Caco-2 (cell line): ENCODE measurements at regions not wholly inside any gene's neighbourhood (a gene's known extent, or its start where the extent isn't known, plus 50 kb on each side); places are given as distances from the start of the nearest gene placed in this dataset.

ENCODE experiments used
- BruUV-seq: library from RNA; stranded (reverse); fragments of 400-500 nt; replicated peaks from 2 replicates; lab custom pipeline; 2021; lab: Mats Ljungman, UMichigan
- CTCF ChIA-PET: fragments of 300-600 bp; sonication (Branson Sonifier 250); formaldehyde crosslinking; loops from one replicate; lab custom pipeline; 2022; ENCODE audit warnings: antibody characterized with exemption; lab: Charles Lee
- POLR2A ChIA-PET: fragments of 300-600 bp; sonication (Branson Sonifier 250); formaldehyde crosslinking; loops from one replicate; lab custom pipeline; 2022; ENCODE audit warnings: antibody characterized with exemption; lab: Charles Lee
- DNase-seq, 2 experiments: peaks; one replicate each; pipeline versions ENCODE4 v3.0.0 to v3.0.0-alpha.2; 2020 to 2022
- H3K27me3 ChIP-seq: replicated peaks from 2 replicates; pipeline ENCODE4 v1.6.0; 2011; ENCODE audit warnings: low read length; ENCODE audit not compliant: control insufficient read depth, insufficient read depth
- H3K36me3 ChIP-seq: 2 replicates; pipeline ENCODE4 v1.5.1; 2011; ENCODE audit warnings: low read length; ENCODE audit not compliant: control insufficient read depth, insufficient read depth
- H3K4me1 ChIP-seq: fragments of 250-450 bp; sonication (Bioruptor Pico); 2 replicates; pipeline ENCODE4 v1.5.1; 2020; ENCODE audit warnings: mild to moderate bottlenecking
- H3K4me3 ChIP-seq: 2 replicates; pipeline ENCODE4 v1.5.1; 2011; ENCODE audit warnings: low read depth, mild to moderate bottlenecking, control low read depth, low read length
- H3K9me3 ChIP-seq: fragments of 250-450 bp; sonication (Bioruptor Pico); 2 replicates; pipeline ENCODE4 v1.5.1; 2020; ENCODE audit warnings: mild to moderate bottlenecking, moderate library complexity
- H3K27ac Mint-ChIP-seq: one replicate; pipeline ENCODE4 v1.8.0; 2022; ENCODE audit warnings: mixed read lengths; ENCODE audit not compliant: unreplicated experiment
- H3K27me3 Mint-ChIP-seq: one replicate; pipeline ENCODE4 v1.8.0; 2022; ENCODE audit warnings: mixed read lengths; ENCODE audit not compliant: insufficient read depth, unreplicated experiment
- H3K36me3 Mint-ChIP-seq: one replicate; pipeline ENCODE4 v1.8.0; 2022; ENCODE audit warnings: mild to moderate bottlenecking, mixed read lengths; ENCODE audit not compliant: insufficient read depth, unreplicated experiment
- H3K4me1 Mint-ChIP-seq: one replicate; pipeline ENCODE4 v1.8.0; 2022; ENCODE audit warnings: low read depth, mixed read lengths; ENCODE audit not compliant: unreplicated experiment
- H3K4me3 Mint-ChIP-seq: one replicate; pipeline ENCODE4 v1.8.0; 2022; ENCODE audit warnings: mild to moderate bottlenecking, moderate library complexity, mixed read lengths; ENCODE audit not compliant: unreplicated experiment
- H3K9me3 Mint-ChIP-seq: one replicate; pipeline ENCODE4 v1.8.0; 2022; ENCODE audit warnings: mixed read lengths; ENCODE audit not compliant: unreplicated experiment
- intact Hi-C: fragments of 100-400 bp; cut with micrococcal nuclease; formaldehyde crosslinking; loops from one replicate; pipeline ENCODE4 v1.10.0; 2022; ENCODE audit not compliant: unreplicated experiment
- TF ChIP-seq, protein P1 (sequence below), 2 experiments: fragments of 200-600 bp in 1 of 2; IDR thresholded peaks; 1 replicate in 1 of 2; 2 replicates in 1 of 2; pipeline versions ENCODE4 v1.5.1 to v1.8.0; 2011 to 2022; ENCODE audit warnings: antibody characterized with exemption in 1 of 2, control low read depth in 1 of 2, inconsistent platforms in 1 of 2, low read depth in 1 of 2, low read length in 1 of 2, mild to moderate bottlenecking in 1 of 2, moderate library complexity in 1 of 2; ENCODE audit not compliant: insufficient read depth in 1 of 2, severe bottlenecking in 1 of 2, unreplicated experiment in 1 of 2

DNA sequence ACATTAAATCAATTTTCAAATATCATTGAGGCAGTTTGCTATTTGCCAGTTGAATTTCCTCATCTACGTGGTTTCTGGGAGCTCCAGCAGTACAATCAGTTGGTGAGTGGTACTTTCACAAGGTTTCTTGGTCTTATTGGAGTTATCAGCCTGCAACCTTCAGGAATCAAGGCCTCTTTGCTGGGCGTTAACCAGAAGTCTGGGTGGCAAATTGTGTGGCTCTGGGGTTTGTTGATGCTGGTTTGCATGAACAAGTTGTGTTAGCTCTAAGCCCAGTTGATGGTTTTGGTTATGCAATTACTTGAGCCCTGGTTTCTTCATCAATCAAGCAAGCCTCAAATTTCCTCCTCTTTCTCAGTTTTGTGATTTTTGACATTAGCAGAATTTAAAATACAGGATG is 152.9 kb upstream of the ANKRD55 start:
- peaks cover 13% of the 10 kb centered on the region for H3K36me3 Mint-ChIP-seq
- no TSS peak for BruUV-seq
- Histone ChIP-seq H3K9me3 (peaks cover 5% of the 10 kb centered on the region; the same call in 1 of the 2 replicates), H3K4me1 (peaks cover 29% of the 10 kb centered on the region), H3K27me3 (no peaks in the 10 kb centered on the region), H3K36me3 (no peaks in the 10 kb centered on the region), H3K4me3 (no peak overlapping the region)
- no peak for DNase-seq
- POLR2A ChIA-PET = no interaction called here
- no peak overlapping the region for H3K4me3 Mint-ChIP-seq
- no peaks in the 10 kb centered on the region for H3K27me3 Mint-ChIP-seq
- H3K9me3 Mint-ChIP-seq = peaks cover 36% of the 10 kb centered on the region
- CTCF ChIA-PET = no interaction called here
- TF ChIP-seq, protein P1, sequence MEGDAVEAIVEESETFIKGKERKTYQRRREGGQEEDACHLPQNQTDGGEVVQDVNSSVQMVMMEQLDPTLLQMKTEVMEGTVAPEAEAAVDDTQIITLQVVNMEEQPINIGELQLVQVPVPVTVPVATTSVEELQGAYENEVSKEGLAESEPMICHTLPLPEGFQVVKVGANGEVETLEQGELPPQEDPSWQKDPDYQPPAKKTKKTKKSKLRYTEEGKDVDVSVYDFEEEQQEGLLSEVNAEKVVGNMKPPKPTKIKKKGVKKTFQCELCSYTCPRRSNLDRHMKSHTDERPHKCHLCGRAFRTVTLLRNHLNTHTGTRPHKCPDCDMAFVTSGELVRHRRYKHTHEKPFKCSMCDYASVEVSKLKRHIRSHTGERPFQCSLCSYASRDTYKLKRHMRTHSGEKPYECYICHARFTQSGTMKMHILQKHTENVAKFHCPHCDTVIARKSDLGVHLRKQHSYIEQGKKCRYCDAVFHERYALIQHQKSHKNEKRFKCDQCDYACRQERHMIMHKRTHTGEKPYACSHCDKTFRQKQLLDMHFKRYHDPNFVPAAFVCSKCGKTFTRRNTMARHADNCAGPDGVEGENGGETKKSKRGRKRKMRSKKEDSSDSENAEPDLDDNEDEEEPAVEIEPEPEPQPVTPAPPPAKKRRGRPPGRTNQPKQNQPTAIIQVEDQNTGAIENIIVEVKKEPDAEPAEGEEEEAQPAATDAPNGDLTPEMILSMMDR (IDR thresholded peaks at IDR 0.05; ENCODE audit: insufficient read depth in 1 of 2, low read depth in 1 of 2, low read length in 1 of 2, severe bottlenecking in 1 of 2, unreplicated experiment in 1 of 2) = no peak
- H3K4me1 Mint-ChIP-seq = peaks cover 23% of the 10 kb centered on the region
- H3K27ac Mint-ChIP-seq = peak overlapping the region; percentile 33
- intact Hi-C loops = no loop called here

DNA sequence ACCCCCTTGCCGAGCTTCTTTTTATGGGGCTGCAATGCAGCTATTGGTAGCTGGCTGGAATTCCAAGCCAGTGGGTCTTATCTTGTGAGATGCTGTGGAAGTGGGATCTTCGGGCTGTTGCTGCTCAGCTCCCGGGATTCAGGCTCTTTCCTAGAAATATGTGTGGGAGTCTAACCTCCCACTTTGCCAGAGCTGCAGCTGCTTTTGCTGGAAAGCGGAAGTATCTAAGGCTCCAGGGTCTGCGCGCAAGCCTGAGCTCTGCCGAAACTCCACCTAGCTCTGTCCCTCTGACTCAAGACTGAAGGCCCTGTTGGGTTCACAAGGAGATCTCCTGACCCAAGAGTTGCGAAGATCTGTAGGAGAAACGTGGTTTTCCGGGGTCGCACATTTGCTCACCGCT is 151.1 kb upstream of the ANKRD55 start:
- no TSS peak for BruUV-seq
- peaks cover 13% of the 10 kb centered on the region for H3K36me3 Mint-ChIP-seq
- Histone ChIP-seq H3K27me3 (no peaks in the 10 kb centered on the region), H3K9me3 (peaks cover 5% of the 10 kb centered on the region; the same call in 1 of the 2 replicates), H3K36me3 (no peaks in the 10 kb centered on the region), H3K4me1 (peaks cover 29% of the 10 kb centered on the region), H3K4me3 (no peak overlapping the region)
- no peaks in the 10 kb centered on the region for H3K27me3 Mint-ChIP-seq
- DNase-seq = no peak
- ChIA-PET CTCF (no interaction called here), POLR2A (no interaction called here)
- no peak overlapping the region for H3K27ac Mint-ChIP-seq
- TF ChIP-seq, protein P1 (IDR thresholded peaks at IDR 0.05; ENCODE audit: insufficient read depth in 1 of 2, low read depth in 1 of 2, low read length in 1 of 2, severe bottlenecking in 1 of 2, unreplicated experiment in 1 of 2) = no peak
- intact Hi-C loops = no loop called here
- H3K4me3 Mint-ChIP-seq = no peak overlapping the region
- H3K4me1 Mint-ChIP-seq = peaks cover 23% of the 10 kb centered on the region
- H3K9me3 Mint-ChIP-seq = peaks cover 46% of the 10 kb centered on the region

DNA sequence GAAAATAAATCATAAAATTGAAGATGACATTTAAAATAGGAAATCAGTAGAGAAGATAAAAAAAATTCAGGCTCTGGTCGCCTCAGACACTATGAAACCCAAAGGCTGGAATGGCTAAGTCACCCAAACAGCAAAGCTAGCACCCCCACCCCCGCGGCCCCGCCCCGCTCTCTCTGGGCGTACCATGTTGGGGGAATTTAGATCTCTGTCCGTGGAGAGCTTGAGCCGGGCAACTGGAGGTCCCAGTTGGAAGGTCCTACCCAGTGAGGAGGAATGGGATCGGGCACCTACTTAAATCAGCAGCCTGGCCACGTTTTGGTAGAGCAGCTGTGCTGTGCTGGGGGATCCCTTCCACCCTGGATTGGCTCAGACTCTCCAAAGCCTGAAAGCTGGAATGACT is 150.6 kb upstream of the ANKRD55 start:
- Histone ChIP-seq H3K27me3 (no peaks in the 10 kb centered on the region), H3K9me3 (peaks cover 5% of the 10 kb centered on the region; the same call in 1 of the 2 replicates), H3K4me3 (no peak overlapping the region), H3K36me3 (no peaks in the 10 kb centered on the region), H3K4me1 (peaks cover 29% of the 10 kb centered on the region)
- H3K27ac Mint-ChIP-seq = no peak overlapping the region
- intact Hi-C loops = no loop called here
- POLR2A ChIA-PET = no interaction called here
- DNase-seq = no peak
- H3K4me3 Mint-ChIP-seq = no peak overlapping the region
- CTCF ChIA-PET = no interaction called here
- TF ChIP-seq, protein P1 (IDR thresholded peaks at IDR 0.05; ENCODE audit: insufficient read depth in 1 of 2, low read depth in 1 of 2, low read length in 1 of 2, severe bottlenecking in 1 of 2, unreplicated experiment in 1 of 2) = no peak
- H3K9me3 Mint-ChIP-seq = peaks cover 48% of the 10 kb centered on the region
- no peaks in the 10 kb centered on the region for H3K27me3 Mint-ChIP-seq
- H3K36me3 Mint-ChIP-seq = peaks cover 13% of the 10 kb centered on the region
- BruUV-seq = no TSS peak
- H3K4me1 Mint-ChIP-seq = peaks cover 23% of the 10 kb centered on the region
